Cortex of kidney (tissue), 1 donor: ENCODE measurements at regions not wholly inside any gene's neighbourhood (a gene's known extent, or its start where the extent isn't known, plus 50 kb on each side); places are given as distances from the start of the nearest gene placed in this dataset.

ENCODE experiments used
- DNase-seq: peaks from one replicate; lab custom pipeline; 2025; lab: John Stamatoyannopoulos, UW

DNA sequence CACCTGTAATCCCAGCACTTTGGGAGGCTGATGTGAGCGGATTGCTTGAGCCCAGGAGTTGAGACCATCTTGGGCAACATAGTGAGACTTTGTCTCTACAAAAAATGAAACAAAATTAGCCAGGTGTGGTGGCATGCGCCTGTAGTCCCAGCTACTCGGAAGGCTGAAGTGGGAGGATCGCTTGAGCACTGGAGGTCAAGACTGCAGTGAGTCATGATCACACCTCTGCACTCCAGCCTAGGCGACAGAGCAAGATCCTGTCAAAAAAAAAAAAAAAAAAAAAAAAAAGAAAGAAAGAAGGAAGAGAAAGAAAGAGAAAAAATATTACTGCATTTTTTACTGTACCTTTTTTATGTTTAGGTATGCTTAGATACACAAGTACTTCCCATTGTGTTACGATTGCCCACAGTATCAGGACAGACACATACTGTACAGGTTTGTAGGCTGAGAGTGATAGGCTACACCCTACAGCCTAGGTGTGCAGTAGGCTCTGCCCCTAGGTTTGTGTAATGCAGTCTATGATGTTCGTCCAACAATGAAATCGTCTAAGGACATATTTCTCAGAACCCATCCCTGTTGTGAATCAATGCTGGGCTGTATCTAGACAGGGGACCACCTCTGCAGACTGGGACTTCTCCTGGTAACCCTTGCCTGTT is 160.4 kb upstream of the PWP1 start:
- no peak for DNase-seq

DNA sequence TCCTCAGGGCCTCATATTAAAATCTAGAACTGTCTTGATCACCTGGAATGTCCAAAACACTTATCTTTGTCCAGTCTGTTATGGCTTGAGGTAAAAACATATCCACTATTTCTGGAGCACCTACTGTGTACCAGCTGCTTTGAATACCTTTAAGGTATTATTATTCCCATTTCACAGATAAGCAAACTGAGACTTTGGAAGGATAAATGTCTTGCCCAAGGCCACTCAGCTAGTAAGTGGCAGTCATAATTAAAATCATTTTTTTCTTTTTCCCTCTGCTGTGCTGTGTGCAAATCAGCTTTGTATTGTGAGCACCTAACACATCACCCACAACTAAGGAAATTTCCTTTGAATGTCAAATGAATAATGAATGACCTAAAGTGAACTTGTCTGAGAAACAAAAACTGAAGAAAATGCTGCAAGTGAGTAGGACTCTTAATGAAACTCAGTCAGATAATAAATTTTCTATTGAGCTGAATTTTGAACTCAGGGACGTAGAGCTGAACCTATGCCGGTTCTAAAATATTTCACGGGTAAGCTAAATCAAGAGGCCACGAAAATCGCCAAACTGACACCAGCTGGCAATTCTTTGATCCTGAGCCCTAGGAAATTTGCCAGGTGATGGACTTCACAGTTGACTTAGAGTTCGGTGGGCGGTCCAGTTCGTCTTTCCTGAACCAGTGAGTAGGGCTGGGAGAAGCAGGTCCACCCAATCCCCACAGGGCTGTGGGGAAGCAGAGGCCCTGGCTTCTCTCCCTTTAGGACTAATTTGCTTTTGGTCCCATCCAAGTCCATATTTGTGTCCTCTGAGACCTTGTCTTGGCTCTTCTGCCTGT is 159.7 kb upstream of the PWP1 start:
- DNase-seq = no peak

DNA sequence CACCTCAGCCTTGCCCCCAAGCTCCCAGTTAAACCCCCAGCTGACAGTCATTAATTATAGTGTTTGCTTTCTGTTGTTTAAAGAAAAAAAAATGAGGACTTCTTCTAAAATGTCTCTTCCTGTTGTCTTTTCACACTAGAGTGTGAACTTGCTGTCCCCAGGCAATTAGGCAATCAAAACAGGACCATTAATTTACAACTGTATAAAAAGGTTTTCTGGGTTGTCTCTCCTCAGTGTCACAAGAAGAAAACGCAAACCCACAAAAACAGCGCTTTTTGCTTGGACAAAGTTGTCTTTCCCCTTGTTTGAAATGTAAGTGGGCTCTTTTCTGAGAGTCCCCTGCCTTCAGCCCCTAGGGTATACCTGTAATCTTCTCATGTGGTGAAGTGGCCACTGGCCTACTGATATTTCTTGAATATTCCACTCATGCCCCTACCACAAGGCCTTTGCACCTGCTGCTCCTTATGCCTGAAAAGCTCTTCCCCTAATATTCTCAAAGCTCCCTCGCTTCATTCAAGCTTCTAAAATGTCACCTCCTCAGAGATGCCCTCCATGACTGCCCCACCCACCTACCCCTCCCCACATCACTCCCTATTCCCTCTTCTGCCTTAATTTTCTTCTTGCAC is 158.9 kb upstream of the PWP1 start:
- DNase-seq = no peak

DNA sequence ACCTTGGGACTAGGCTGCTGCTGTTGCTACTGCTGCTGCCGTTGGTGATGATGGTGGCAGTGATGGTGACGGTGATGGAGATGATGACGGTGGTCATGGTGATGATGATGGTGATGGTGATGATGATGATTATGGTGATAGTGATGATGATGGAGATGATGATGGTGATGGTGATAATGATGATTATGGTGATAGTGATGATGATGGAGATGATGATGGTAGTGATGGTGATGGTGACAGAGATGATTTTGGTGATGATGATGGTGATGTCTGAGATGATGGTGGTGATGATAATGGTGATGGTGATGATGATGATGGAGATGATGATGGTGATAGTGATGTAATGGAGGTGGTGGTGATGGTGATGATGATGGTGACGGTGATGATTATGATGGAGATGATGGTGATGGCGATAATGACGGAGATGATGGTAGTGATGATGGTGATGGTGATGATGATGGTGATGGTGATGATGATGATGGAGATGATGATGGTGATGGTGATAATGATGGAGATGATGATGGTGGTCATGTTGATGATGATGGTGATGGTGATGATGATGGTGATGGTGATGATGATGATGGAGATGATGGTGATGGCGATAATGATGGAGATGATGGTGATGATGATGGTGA is 156.8 kb upstream of the PWP1 start:
- no peak for DNase-seq

DNA sequence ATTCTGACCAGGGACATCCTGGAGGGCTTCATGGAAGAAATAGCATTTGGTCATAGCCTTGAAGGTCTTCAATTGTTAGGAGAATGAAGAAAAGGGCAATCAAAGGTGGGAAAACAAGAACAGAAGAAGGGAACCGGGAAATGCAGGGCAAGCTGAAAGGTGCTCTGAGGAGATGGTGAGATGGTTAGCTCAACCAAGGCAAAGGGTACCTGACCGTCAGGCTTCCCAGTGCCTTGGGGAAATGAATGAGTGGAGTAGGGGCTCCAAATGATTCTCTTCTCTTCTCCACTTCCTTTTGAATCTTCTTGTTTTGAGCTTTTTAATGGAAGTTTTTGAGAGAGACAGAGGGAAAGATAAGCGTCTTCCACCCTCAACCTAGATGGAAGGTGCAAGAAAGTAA is 155.6 kb upstream of the PWP1 start:
- no peak for DNase-seq

DNA sequence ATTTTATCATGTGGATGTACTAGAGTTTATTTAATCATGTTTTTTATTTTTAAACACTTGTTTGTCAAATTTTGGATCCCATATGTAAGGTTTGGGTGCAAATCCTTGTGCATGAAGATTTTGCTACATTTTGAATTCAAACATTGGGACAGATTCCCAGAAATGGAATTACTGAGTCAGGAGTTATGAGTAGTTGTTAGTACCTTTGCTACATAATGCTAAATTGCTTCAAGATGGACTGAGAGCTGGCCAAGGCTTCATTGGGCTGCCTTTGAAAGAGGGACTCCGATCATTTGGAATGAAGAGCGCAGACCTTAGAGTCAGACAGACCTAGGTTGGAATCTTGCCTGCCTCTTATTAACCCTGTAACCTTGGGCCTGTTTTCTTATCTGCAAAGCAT is 154.9 kb upstream of the PWP1 start:
- no peak for DNase-seq

DNA sequence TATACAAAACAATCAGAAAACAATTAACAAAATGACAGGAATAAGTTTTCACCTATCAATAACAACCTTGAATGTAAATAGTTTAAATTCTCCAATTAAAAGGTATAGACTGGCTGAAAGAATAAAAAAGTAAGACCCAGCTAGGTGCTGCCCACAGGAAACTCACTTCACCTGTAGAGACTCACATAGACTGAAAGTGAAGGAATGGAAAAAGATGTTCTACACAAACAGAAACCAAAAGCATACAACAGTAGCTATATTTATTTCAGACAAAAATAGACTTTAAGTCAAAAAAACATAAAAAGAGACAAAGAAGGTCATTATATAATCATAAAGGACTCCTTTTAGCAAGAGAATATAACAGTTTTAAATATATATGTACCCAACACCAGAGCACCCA is 152.4 kb upstream of the PWP1 start:
- DNase-seq = no peak

DNA sequence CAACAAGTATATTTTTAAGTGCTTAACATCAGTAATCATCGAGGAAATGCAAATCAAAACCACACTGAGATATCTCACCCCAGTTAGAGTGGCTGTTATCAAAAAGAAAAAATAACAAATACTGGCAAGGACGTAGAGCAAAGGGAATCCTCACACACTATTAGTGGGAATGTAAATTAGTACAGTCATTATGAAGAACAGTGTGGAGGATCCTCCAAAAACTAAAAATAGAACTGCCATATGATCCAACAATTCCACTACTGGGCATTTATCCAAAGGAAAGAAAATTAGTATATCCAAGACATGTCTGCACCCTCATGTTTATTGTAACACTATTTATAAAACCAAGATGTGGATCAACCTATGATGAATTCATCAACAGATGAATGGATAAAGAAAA is 149.0 kb upstream of the PWP1 start:
- DNase-seq = no peak

DNA sequence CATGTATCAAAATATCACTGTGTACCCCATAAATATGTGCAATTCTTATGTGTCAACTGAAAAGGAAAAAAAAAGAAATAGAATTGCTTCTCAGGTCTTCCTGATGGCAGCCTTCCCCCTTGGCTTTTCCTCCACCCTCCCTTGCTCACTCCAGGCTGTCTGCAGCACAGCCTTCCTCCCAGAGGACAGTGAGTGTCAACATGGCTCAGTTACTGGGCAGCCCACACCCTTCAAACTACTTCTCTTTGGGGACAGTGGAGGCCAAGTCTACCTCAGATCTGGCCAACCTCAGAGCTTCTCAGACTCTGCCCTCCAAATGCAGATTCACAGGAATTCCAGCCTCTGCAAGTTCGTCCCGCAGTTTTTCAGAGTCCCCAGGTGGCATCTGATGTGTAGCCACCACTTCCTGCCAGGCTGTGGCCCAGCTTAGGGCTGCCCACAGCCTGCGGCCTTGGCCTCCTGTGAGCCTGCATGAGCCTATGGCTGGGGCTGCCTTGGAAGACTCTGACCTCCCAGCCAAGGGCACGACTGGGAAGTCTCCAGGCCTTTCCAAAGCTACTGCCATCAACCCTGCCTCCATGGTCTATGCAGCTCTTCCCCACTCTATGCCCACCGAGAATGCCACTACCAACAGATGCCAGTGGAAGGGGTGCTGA is 148.0 kb upstream of the PWP1 start:
- no peak for DNase-seq

DNA sequence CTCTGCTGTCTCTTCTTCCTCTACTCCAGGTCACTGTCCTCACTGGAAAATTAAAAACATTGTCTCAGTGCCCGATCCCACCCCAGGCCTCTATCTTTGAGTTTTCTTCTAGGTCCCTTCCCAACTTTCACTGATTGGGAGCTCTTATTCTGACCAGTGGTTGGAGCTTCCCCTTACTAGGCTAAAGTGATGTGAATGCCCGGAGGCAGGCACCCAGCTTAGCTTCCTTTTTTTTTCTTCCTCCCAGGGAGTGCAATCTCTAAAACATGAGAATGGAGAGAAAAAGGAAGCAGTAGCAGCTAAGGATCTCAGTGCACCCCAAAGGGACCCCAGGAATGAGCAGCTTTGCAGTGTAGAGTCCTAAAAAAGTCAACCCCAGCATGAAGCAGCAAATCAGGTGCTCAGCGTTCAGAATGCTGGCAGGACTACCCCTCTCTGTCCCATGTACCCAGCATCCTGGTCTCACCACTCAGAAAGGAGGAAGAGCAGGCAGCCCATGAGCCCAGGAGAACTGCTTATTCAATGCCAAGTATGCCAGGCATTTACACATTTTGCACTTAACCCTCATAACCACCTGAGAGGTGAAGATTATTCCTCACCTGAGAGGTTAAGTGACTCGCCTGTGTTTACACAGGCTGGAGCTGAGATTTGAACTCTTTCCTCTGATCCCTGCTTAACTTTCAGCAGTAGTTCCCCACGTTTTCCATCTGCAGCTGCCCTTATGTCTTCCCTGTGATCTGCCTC is 146.2 kb upstream of the PWP1 start:
- no peak for DNase-seq

DNA sequence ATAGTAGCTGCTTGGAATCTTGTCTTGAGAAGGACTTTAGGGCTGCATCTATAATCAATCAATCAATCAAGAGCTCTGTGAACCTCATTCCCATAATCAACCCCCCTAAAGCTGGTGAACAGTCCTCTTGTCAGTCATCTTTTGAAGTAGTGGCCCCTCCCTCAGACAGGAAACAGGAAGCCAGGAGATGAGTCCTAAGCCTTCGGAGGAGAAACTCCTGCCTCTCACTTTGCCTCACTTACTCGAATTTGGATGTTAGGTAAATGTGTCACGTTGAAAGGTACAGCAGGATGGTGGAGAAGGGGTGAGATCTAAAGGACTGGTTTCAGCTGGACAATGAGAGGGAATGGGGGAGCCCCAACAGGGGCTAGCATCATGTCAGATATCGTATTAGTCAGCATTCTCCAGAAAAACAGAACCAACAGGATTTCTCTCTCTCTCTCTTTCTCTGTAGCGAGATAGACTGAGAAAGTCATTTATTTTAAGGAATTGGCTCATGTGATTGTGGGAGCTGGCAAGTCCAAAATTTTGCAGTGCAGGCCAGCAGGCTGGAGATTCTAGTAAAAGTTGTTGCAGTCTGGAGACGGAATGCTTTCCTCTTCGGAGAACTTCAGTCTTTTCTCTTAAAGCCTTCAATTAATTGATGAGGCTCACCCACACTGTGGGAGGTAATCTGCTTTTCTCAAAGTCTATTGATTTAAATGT is 144.4 kb upstream of the PWP1 start:
- DNase-seq = no peak

DNA sequence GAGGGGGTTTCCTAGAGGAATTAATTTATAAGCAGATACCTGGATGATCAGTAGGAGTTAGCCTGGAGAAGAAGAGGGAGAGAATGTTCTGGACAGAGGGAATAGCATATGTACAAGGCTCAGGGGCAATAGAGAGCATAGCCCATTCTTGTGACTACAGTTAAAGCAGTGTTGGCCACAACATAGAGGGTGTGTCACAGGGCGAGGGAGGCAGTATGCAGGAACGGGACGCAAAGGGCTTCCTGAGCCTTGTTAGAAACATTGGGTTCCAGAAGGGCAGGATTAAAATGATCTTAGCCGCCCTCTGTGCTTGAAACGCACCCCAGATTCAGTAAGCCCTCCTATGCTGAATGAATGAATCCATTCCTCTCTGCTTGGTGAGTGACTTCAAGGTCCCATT is 142.2 kb upstream of the PWP1 start:
- DNase-seq = no peak

DNA sequence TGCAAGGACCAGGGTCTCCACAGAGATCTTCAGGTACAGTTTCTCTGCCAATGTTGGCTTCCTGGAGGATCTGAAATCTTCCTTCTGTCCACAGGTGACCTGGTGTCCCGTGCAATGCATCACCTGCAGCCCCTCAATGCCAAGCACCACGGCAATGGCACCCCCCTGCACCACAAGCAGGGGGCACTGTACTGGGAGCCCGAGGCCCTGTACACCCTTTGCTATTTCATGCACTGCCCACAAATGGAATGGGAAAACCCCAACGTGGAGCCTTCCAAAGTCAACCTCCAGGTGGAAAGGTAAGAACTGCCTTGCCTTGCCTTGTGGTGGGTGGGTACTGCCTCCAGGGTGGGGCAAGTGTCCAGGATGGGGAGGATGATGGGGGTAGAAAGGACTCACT is 141.8 kb upstream of the PWP1 start:
- no peak for DNase-seq

DNA sequence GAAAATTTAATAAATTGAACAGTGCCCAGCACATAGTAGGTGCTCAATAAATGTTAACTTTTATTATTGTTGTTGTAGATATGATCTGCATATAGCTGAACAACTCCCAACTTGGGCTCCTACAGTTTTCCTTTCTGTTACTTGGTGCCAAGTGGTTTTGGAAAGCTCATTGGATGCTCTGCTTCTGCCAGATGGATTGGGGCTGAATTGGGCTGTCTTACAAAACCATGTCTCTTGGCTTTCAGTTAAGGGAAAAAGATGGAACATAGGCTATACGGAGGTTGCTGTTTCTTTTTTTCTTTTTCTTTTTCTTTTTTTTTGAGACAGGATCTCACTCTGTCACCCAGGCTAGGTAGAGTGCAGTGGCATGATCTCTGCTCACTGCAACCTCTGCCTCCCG is 140.7 kb upstream of the PWP1 start:
- no peak for DNase-seq

DNA sequence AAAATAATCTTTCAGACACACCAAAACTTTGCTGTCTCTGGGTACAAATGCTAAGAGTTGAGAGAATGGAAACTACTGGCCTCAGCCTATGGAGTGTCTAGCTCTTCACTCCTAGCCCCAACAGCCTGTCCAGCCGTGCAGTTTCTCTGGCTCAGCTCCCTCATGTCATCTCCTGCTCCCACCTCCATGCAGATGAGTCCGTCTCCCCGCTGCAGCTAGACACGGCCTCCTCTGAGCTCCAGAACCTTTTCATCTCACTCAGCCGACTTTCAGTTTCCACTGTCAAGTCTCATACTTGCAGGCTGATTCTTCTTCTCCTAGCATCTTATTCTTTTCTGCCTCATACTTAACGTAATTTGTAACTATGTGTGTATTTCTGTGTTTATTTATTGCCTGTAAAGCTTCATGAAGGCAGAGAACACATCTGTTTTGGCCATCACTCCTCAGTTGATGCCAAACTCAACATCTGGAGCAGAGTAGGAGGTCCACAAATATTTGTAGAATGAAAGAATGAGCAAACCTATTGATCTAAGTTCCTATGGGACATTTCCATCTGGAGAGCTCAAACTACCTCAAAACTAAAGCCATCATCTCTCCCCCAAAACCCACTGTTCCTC is 139.8 kb upstream of the PWP1 start:
- no peak for DNase-seq

DNA sequence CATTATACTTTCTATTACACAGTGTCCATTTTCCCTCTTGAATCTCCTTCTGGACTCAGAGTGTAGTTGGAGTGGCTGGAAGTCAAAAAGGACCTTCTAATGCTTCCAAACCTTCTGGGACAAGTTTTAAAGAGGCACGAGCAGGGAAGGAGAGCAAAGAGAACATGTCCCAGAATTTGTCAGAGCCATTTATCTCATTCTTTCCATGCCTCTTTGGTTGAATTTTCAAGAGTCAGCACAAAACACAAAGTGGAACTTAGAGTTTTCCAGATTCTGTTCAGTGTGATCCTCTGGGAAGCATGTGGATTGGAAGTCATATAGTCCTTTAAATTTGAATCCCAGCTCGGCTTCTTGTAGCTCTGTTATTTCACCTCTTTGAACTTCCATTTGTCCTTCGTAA is 138.2 kb upstream of the PWP1 start:
- DNase-seq = no peak

DNA sequence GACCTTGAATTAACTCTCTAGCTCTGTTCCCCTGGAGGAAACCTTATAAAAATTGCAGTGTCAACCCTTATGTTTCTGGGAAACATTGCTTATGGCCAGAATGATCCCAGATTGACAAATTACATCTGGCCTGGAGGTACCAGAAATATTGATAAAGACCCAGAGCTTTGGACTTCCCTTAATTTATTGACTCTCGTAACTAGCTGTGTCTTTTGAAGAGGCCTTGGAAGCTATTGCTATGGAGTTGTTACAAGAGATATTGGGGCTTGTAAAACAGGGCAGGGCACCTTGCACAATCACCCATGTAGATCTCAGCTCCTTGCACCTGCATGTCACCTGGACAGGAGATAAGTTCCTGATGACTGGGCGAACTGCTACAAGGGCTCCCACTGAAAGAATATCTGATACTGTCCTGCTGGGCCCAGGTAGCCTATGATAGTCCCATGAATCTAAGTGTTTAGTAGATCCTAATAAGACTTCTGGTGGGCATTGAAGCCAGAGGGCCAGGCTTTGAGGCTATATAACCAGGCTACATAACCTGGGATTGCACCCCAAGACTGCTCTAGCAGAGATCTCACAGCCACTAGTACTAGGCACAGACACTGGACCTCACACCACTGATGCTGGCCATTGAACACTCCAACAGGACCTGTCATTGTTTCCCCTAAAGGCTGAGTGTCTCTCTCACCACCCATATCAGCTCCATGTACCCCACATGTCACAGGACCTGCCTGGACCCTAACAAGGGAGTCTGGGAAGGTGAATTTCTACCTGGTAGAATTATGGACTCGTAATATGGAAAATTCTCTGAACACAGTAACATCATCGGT is 135.7 kb upstream of the PWP1 start:
- no peak for DNase-seq

DNA sequence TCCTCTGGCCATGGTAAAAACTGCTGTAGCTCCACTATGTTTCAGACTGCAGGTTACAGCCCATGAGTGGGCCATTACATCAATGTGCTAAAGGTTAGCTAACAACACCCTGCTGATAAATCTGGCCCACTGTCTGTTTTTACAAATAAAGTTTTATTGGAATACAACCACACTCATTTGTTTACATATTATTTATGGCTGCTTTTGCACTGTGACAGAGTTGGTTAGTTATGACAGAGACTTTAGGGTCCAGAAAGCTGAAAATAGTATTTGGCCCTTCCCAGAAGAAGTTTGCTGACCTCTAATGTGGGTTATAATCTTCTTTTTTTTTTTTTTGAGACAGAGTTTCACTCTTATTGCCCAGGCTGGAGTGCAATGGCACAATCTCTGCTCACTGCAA is 134.2 kb upstream of the PWP1 start:
- no peak for DNase-seq

DNA sequence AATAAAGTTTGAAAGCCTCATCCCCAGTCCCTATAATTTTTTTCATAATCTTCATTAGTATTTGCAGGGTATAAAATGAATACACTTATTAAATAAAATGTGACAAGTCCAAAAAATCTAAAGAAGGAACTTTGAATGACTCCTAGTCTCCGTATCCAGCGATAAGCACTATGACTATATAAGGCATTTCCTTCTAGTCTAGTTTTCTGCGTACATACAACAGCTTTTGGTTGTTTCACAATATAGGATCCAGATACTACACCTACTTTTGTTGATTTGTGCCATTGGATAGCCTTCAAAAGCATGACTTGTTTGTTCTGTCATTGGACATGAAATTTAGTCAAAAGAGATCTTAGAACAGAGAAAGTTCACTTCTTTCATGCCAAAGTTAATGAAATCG is 133.3 kb upstream of the PWP1 start:
- DNase-seq = no peak
